HG03175 (cell line): ENCODE measurements at regions not wholly inside any gene's neighbourhood (a gene's known extent, or its start where the extent isn't known, plus 50 kb on each side); places are given as distances from the start of the nearest gene placed in this dataset.
"Not testable (repeated sequence)": the region's sequence is repeated elsewhere in the genome, so short reads cannot be mapped to it uniquely, and the experiment has no call there.

ENCODE experiments used
- ATAC-seq: cut with Tn5 transposase; IDR thresholded peaks from one replicate; pipeline ENCODE4 v1.9.1; 2021; ENCODE audit warnings: mild to moderate bottlenecking, moderate library complexity; ENCODE audit not compliant: unreplicated experiment

- ATAC-seq: no peak
Observed at GRCh38 chrX:42290608-42291007, 367.3 kb upstream of the CASK start.

- no peak for ATAC-seq
Observed at GRCh38 chrX:42289492-42290385, 366.4 kb upstream of the CASK start.

DNA sequence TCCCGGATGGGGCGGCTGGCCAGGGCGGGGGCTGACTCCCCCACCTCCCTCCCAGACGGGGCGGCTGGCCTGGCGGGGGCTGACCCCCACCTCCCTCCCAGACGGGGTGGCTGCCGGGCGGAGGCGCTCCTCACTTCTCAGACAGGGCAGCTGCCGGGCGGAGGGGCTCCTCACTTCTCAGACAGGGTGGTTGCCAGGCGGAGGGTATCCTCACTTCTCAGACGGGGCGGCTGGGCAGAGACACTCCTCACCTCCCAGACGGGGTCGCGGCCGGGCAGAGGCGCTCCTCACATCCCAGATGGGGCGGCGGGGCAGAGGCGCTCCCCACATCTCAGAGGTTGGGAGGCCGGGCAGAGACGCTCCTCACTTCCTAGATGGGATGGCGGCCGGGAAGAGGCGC lies 362.3 kb upstream of the CASK start:
- not testable (repeated sequence) for ATAC-seq

DNA sequence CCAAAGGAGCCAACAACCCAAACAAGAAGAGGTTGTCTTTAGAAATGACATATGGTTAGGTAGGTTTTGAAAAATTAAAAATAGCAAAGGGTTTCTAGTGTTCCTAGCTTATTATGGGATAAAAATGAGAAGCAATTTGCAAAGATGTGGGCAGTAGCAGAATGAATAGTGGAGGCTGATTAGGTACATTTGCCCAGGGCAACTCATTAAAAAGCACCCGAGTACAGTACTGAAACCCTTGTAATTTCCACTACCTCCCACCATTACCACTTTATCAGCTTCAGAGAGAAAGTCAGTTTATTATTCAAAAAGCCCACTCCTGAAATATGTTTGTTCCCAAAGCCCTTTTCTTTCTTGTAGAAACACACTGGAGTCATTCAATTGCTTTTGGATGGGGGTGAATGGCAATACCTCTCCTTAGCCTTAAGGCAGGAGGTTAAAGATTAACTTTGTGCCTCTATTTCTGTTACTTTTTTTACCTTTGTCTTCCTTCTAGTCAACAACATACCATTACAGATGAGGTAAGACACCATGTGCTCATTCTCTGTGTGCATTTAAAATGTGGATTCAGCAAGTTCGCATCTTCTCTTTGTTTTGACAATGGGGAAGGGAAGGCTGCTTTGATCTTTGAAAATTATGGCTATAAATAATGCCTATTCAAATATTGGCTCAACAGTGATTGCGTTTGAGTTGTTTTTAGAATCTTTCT lies 353.8 kb upstream of the CASK start:
- ATAC-seq: no peak

GRCh38 chrX:42274151-42274550 lies 350.8 kb upstream of the CASK start:
- ATAC-seq: no peak

DNA sequence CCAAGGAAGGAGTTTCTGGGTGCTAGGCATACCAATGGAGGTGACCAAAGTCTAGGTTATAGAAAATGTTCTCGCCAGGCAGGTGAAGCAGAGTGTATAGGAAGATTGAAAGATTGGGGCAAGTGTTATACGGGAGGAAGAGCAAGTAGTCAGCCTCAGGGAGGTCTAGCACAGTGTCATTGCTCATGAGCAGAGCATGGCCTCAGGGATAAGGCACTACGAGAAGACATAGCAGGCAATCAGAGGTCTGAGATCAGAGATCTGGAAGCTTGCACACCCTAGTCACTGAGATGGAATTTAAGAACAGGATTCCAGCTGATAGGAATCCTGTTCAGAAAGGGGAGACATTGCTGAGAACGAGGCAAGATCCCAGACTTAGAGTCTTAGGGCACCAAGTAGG lies 350.0 kb upstream of the CASK start:
- no peak for ATAC-seq

DNA sequence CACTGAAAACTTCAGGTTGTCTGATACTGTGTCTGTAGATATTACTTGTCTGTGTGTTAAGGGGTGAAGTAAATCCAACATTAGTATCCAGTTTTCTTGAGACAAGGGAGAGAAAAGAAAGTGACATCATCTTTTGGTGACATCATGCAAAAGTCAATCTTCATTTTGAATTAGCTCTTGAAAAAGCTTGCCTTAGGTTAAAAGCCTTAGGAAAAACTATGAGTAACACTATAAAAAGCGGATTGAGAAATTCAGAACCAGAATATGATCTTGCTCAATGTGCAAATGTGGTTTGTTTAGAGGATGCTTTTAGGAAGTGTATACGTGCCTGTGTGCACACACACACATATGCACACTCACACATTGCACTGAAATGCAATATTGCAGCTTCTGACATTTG lies 345.8 kb upstream of the CASK start:
- no peak for ATAC-seq

DNA sequence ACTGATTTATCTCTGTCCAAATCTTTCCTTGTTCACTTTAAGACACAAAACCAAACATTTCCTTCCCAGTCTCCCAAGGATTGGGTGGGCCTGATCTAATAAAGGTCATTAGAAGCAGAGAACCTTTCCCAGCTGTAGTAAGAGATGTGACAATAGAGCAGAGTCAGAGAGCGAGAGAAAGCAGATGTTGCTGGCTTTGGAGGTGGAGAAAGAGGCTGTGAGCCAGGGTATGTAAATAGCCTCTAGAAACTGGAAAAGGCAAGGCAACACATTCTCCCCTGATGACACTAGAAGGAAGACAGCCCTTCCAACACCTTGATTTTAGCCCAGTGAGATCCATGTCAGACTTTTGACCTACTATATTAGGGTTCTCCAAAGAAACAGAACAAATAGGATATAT lies 337.5 kb upstream of the CASK start:
- no peak for ATAC-seq

GRCh38 chrX:42248226-42248625 lies 324.9 kb upstream of the CASK start:
- ATAC-seq: no peak

GRCh38 chrX:42247241-42247640 lies 323.9 kb upstream of the CASK start:
- ATAC-seq: no peak

- ATAC-seq: no peak
Observed at GRCh38 chrX:42246814-42247213, 323.5 kb upstream of the CASK start.

GRCh38 chrX:42242004-42242403 lies 318.6 kb upstream of the CASK start:
- ATAC-seq: no peak

DNA sequence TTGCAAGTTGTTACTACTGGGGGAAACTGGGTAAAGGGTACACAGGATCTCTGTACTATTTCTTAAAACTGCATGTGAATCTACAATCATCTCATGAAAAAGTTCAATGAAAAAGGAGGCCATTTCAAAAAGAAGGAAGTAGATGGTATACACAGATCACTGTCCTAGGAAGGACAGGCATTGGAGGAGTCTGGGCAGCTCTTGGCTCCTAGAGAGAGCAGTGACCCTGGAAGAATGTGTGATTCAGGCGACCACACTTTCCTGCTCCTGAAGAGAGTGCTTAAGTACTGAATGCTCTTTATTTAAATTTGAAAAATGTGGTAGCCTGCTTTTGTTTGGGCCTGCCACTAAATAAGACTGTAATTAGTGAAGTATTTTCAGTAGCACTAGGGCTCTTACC lies 318.1 kb upstream of the CASK start:
- ATAC-seq: no peak

DNA sequence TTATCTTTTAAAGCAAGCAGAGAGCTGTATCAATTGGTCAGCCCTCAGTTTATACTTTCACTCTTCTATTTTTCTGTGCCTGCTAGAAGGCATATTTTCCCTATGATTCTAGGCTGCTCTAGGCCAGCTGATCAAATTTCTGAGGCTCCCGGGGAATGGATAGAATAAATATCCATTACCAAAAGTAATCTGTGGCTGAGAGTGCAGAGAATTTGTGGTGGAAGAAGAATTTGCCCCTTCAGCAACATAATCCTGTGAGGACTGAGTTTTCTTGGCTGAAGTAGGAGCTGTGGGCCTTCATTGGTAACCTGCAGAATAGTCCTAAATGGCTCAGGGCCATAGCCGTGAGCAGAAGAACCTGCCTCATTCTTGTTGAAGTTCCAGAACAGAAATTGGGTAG lies 314.6 kb upstream of the CASK start:
- ATAC-seq: no peak

- no peak for ATAC-seq
Observed at GRCh38 chrX:42229533-42229932, 306.2 kb upstream of the CASK start.

DNA sequence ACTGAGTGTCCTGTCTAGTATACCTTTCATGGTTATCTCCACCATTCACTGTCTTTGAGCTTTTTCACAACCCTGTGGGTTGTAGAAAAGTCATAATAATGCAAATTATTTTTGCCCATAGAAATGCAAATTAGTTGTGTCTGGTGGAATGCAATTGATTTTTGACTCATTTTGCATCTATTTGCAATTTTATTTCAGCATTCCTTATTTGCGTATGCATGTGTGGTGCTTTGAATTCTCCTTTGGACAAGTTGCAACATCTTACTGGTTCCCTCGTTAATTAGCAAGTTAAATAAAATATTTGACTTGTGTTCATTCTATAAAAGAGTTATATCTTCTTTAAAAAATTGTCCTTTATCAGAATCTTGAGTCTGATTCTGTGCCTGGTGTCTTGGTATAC lies 297.3 kb upstream of the CASK start:
- ATAC-seq: no peak

GRCh38 chrX:42220083-42220482 lies 296.7 kb upstream of the CASK start:
- no peak for ATAC-seq

GRCh38 chrX:42219231-42219630 lies 295.9 kb upstream of the CASK start:
- ATAC-seq: no peak

DNA sequence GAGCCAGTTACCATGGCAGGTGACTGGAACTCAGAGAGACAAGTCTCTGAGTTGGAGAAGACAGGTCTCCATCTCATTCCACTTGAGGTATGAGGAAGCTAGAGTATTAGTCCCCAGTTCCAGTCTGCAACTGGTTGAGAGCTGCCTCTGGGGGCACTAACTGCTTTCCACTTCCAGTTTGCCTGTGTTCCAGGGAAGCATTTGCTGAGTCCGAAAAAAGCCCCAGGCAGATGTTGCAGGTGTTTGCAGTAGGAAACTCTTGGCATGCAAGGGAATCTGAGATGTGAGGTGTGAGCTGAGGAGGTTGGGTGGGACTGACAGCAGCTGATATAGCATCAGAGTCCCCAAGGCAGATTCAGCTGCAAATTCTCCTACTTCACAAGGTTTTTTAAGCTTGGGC lies 272.2 kb upstream of the CASK start:
- no peak for ATAC-seq

GRCh38 chrX:42189576-42189975 lies 266.2 kb upstream of the CASK start:
- no peak for ATAC-seq

- ATAC-seq: no peak
Observed at GRCh38 chrX:42188730-42189129, 265.4 kb upstream of the CASK start.

GRCh38 chrX:42176789-42177188 lies 253.4 kb upstream of the CASK start:
- no peak for ATAC-seq
